Activated CD4-positive, CD25-positive, alpha-beta regulatory T cell treated with anti-CD3 and anti-CD28 coated beads, Interleukin-2, amount 50 U/mL, for 72 hours (primary cell): ENCODE measurements at regions not wholly inside any gene's neighbourhood (a gene's known extent, or its start where the extent isn't known, plus 50 kb on each side); places are given as distances from the start of the nearest gene placed in this dataset.
"Not testable (repeated sequence)": the region's sequence is repeated elsewhere in the genome, so short reads cannot be mapped to it uniquely, and the experiment has no call there.

Source experiments
- DNase-seq: peaks from one replicate; pipeline ENCODE4 v3.0.0; 2021

- no peak for DNase-seq
Observed at GRCh38 chr10:31188792-31189406, 130.1 kb upstream of the ZEB1 start.

DNA sequence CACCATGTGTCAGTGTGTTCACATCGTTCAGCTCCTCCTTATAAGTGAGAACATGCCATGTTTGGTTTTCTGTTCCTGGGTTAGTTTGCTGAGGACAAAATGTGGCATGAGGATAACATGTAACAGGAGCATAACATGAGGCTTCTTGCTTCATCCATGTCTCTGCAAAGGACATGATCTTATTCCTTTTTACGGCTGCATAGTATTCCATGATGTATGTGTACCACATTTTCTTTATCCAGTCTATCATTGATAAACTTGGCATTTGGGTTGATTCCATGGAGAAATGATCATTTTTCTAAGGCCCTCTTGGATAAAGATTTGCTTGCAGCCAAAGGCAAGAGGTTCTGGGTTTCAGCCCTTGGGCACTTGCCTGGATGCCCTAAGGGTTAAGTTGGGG is 128.5 kb upstream of the ZEB1 start:
- no peak for DNase-seq

DNA sequence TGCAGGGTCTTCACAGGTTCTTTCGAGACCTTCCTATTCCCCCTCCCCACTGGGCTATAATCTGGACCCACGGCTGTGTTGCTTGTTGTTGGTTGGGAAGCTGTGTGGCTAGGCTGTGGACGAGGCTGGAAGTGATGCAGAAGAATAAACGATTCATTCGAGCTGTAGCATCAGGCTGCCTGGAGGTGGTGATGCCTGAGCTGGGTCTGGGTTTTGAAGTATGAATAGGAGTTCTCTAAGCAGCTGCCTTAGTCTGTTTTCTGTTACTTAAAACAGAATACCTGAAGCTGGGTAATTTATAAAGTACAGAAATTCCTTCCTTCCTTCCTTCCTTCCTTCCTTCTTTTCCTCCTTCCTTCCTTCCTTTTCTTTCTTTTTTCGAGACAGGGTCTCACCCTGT is 126.5 kb upstream of the ZEB1 start:
- no peak for DNase-seq

DNA sequence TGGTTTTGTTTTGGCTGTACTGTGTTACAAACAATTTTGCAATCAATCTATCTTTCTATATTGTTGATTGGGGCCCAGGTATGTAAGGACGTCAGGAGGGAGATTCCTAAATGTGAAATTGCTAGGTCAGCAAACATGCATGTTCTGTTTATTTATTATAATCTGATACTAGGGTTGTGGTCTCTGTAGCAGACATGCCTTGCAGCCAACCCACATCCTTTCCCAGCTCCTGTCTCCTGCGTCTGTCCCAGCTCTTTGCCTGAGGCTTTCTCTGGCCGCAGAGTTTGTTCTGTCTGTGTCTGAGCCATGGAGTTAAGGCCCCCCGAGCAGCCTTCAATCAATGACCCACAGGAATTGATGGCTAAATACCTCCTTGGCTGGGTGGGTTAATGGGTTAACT is 124.0 kb upstream of the ZEB1 start:
- no peak for DNase-seq

- DNase-seq: no peak
Observed at GRCh38 chr10:31197886-31198285, 121.1 kb upstream of the ZEB1 start.

DNA sequence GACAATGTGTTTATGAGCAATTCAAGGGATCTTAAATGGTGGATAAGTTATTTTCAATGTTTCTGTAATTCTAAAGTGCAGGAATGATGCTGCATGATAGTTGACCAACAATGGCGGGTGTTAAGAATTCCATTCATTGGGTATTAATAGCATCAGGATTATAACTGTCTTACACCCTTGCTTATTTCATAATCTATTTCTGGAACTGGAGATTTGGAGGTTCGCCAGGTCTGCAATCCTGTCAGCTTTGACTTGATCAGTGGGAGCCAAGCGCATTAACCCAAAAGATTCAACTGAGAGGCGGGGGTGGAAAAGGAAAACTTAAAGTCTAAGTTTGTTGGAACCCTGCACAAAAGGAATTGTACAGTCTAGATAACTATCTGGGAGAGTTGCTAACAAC is 114.9 kb upstream of the ZEB1 start:
- DNase-seq: no peak

- no peak for DNase-seq
Observed at GRCh38 chr10:31207636-31208035, 111.4 kb upstream of the ZEB1 start.

- no peak for DNase-seq
Observed at GRCh38 chr10:31209478-31209877, 109.5 kb upstream of the ZEB1 start.

DNA sequence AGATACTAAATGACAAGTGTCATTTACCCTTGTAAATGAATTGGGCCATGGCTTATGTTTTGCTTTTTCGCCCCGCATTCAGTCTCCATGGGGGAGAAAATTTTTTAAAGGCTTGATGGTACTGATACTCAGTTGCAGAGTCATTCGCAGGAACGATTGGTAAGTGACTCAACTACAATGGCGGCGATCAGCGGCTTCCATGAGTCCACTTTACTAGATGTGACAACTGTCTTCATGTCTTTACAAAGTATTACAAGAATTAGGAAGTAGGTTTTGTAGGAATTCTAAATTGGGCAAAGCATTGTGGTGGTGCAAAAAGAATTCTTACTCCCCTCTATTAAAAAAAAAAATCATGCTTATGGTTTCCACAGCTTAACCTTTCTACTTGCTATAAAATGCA is 108.8 kb upstream of the ZEB1 start:
- no peak for DNase-seq

DNA sequence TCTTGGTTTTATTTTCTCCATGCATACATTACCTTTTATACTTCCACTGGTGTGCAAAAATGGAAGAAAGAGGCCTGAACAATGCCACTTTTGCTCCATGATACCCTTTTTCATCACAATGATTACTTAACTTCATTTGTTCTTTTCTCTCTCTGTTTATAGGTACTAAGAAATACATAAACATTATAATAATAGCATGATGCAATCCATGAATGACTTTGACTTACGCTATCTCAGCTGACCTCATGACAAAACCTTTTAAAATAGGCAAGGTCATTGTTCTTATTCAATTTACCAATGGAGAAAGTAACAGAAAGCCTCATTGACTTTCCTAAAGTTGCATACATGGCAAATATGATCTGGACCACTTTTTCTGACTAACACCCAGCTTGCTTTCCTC is 105.1 kb upstream of the ZEB1 start:
- DNase-seq: no peak

GRCh38 chr10:31215052-31215451 is 104.0 kb upstream of the ZEB1 start:
- no peak for DNase-seq

- no peak for DNase-seq
Observed at GRCh38 chr10:31219306-31219705, 99.7 kb upstream of the ZEB1 start.

GRCh38 chr10:31228780-31229179 is 90.2 kb upstream of the ZEB1 start:
- DNase-seq: not testable (repeated sequence)

- DNase-seq: no peak
Observed at GRCh38 chr10:31239961-31240360, 79.1 kb upstream of the ZEB1 start.

DNA sequence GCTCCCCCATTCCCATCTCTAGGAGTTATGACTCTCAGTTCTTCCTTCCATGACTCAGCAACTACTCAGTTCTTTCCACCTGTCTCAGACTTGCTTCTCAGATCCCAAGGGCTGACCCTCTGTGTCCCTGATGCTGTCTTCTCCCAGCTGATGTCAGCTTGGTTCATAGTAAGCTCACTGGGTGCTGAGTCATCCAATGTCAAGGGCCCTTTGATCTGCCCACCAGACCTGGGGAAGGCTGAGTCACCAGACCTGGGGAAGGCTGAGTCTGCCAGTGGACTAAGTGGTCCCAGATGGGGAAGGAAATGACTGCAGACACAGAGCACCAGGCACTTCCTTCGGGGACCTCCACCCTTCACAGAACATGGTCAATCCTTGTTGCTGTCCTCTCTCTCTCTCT is 76.1 kb upstream of the ZEB1 start:
- peak; percentile 33 for DNase-seq

GRCh38 chr10:31251118-31251517 is 67.9 kb upstream of the ZEB1 start:
- not testable (repeated sequence) for DNase-seq

- DNase-seq: no peak
Observed at GRCh38 chr10:31253237-31253636, 65.8 kb upstream of the ZEB1 start.

- DNase-seq: no peak
Observed at GRCh38 chr10:31261511-31262311, 57.3 kb upstream of the ZEB1 start.

DNA sequence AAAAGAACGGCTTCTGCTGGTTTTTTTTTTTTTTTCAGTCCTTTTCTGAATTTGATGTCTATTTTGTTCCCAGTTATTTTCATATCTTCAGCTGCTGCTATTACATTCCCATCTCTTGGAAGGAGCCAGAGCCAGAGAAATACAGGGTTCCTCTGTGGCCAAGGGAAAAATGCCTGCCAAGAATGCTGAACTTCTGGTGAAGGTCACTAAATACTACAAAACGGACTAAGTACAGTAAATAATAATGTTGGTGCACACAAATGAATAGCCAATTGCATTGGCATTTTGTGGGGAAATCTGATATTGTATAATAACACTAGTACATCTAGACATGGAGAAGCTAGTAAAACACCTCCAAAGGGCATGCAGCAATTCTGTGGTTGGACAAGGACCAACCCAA is 56.3 kb upstream of the ZEB1 start:
- DNase-seq: no peak

GRCh38 chr10:31263903-31264302 is 55.1 kb upstream of the ZEB1 start:
- DNase-seq: no peak

GRCh38 chr10:31268444-31269303 is 50.3 kb upstream of the ZEB1 start:
- DNase-seq: no peak
